ENCODE measurements at regions not wholly inside any gene's neighbourhood (a gene's known extent, or its start where the extent isn't known, plus 50 kb on each side); places are given as distances from the start of the nearest gene placed in this dataset.

- Histone ChIP-seq H3K27ac (no peak overlapping the region), H3K36me3 (no peaks in the 10 kb centered on the region), H3K9me3 (no peaks in the 10 kb centered on the region), H3K27me3 (no peaks in the 10 kb centered on the region), H3K4me1 (no peaks in the 10 kb centered on the region), H3K9ac (ENCODE audit: low read depth in 2 of 2, low read length in 2 of 2) (no peak overlapping the region), H3K4me3 (no peak overlapping the region)
- DNase-seq, result no peak
- intact Hi-C loops (cut with DNase I), result no loop called here
- TF ChIP-seq, protein P1, sequence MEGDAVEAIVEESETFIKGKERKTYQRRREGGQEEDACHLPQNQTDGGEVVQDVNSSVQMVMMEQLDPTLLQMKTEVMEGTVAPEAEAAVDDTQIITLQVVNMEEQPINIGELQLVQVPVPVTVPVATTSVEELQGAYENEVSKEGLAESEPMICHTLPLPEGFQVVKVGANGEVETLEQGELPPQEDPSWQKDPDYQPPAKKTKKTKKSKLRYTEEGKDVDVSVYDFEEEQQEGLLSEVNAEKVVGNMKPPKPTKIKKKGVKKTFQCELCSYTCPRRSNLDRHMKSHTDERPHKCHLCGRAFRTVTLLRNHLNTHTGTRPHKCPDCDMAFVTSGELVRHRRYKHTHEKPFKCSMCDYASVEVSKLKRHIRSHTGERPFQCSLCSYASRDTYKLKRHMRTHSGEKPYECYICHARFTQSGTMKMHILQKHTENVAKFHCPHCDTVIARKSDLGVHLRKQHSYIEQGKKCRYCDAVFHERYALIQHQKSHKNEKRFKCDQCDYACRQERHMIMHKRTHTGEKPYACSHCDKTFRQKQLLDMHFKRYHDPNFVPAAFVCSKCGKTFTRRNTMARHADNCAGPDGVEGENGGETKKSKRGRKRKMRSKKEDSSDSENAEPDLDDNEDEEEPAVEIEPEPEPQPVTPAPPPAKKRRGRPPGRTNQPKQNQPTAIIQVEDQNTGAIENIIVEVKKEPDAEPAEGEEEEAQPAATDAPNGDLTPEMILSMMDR (IDR thresholded peaks at IDR 0.05), result no peak
Observed at GRCh38 chr5:176711883-176712282, 64.6 kb downstream of the TSPAN17 start.

- intact Hi-C loops (cut with DNase I), result no loop called here
- H3K27me3 ChIP-seq, result no peaks in the 10 kb centered on the region
- H3K4me3 ChIP-seq, result no peak overlapping the region
- no peaks in the 10 kb centered on the region for H3K9me3 ChIP-seq
- no peak for DNase-seq
- no peaks in the 10 kb centered on the region for H3K4me1 ChIP-seq
- H3K9ac ChIP-seq (ENCODE audit: low read depth in 2 of 2, low read length in 2 of 2), result no peak overlapping the region
- no peaks in the 10 kb centered on the region for H3K36me3 ChIP-seq
- TF ChIP-seq, protein P1 (IDR thresholded peaks at IDR 0.05), result no peak
- H3K27ac ChIP-seq, result no peak overlapping the region
Observed at GRCh38 chr5:176712546-176713304, 65.4 kb downstream of the TSPAN17 start.

DNA sequence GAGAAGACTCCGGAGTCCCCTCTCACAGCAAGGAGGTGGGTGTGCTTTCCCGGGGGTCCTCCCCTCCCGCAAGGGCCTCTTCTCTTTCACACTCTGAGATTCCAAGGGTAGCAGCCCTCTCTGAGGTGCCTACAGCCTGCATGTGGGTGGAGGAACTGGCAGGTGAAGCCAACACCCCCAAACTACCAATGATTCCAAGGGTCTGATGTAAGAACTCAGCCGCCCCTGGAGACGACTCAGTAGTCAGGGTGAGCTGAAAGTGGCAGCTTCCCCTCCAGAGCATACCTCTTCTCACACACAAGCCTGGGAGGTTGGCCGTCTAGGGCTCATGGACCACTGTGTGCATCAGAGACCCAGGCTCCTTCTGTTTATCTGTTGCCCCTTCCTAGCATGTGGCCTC lies 66.1 kb downstream of the TSPAN17 start:
- H3K27ac ChIP-seq, result no peak overlapping the region
- no peak overlapping the region for H3K4me3 ChIP-seq
- H3K27me3 ChIP-seq, result no peaks in the 10 kb centered on the region
- H3K36me3 ChIP-seq, result no peaks in the 10 kb centered on the region
- intact Hi-C loops (cut with DNase I), result no loop called here
- H3K9me3 ChIP-seq, result no peaks in the 10 kb centered on the region
- H3K4me1 ChIP-seq, result no peaks in the 10 kb centered on the region
- TF ChIP-seq, protein P1 (IDR thresholded peaks at IDR 0.05), result no peak
- H3K9ac ChIP-seq (ENCODE audit: low read depth in 2 of 2, low read length in 2 of 2), result no peak overlapping the region
- no peak for DNase-seq

- no peaks in the 10 kb centered on the region for H3K9me3 ChIP-seq
- no peaks in the 10 kb centered on the region for H3K4me1 ChIP-seq
- H3K4me3 ChIP-seq, result no peak overlapping the region
- DNase-seq, result no peak
- H3K27ac ChIP-seq, result no peak overlapping the region
- no peaks in the 10 kb centered on the region for H3K27me3 ChIP-seq
- intact Hi-C loops (cut with DNase I), result no loop called here
- no peaks in the 10 kb centered on the region for H3K36me3 ChIP-seq
- TF ChIP-seq, protein P1 (IDR thresholded peaks at IDR 0.05), result no peak
- H3K9ac ChIP-seq (ENCODE audit: low read depth in 2 of 2, low read length in 2 of 2), result no peak overlapping the region
Observed at GRCh38 chr5:176714067-176714466, 66.8 kb downstream of the TSPAN17 start.

- TF ChIP-seq, protein P1 (IDR thresholded peaks at IDR 0.05), result no peak
- no peak overlapping the region for H3K9ac ChIP-seq (ENCODE audit: low read depth in 2 of 2, low read length in 2 of 2)
- H3K27me3 ChIP-seq, result no peaks in the 10 kb centered on the region
- no peak overlapping the region for H3K27ac ChIP-seq
- DNase-seq, result no peak
- no peaks in the 10 kb centered on the region for H3K4me1 ChIP-seq
- H3K9me3 ChIP-seq, result no peaks in the 10 kb centered on the region
- H3K4me3 ChIP-seq, result no peak overlapping the region
- H3K36me3 ChIP-seq, result no peaks in the 10 kb centered on the region
- intact Hi-C loops (cut with DNase I), result no loop called here
Observed at GRCh38 chr5:176716320-176716719, 69.0 kb downstream of the TSPAN17 start.
